Prostate gland (tissue), 2 donors: ENCODE measurements at regions not wholly inside any gene's neighbourhood (a gene's known extent, or its start where the extent isn't known, plus 50 kb on each side); places are given as distances from the start of the nearest gene placed in this dataset.

Source experiments
- DNase-seq: peaks from one replicate; pipeline ENCODE4 v3.0.0-alpha.2; 2019; ENCODE audit warnings: low spot score
- H3K27ac ChIP-seq, 2 donors: fragments of 200-600 bp; sonication (generic); 2 replicates each; pipeline ENCODE4 v1.5.1; 2017 to 2019
- H3K27me3 ChIP-seq: fragments of 200-600 bp; sonication (generic); replicated peaks from 2 replicates; pipeline ENCODE4 v1.5.1; 2019; ENCODE audit not compliant: insufficient read depth
- H3K36me3 ChIP-seq, 2 donors: fragments of 200-600 bp; sonication (generic); 1 replicate in 1 of 2; 2 replicates in 1 of 2; pipeline versions ENCODE4 v1.5.1 to v1.8.1; 2017 to 2019
- H3K4me1 ChIP-seq: fragments of 200-600 bp; sonication (generic); replicated peaks from 2 replicates; pipeline ENCODE4 v1.5.1; 2019
- H3K4me3 ChIP-seq, 2 donors: fragments of 200-600 bp; sonication (generic); 2 replicates each; pipeline ENCODE4 v1.5.1; 2017 to 2019
- H3K9me3 ChIP-seq: fragments of 200-600 bp; sonication (generic); 2 replicates; pipeline ENCODE4 v1.5.1; 2017
- POLR2A ChIP-seq: fragments of 450-650 bp; IDR thresholded peaks from one replicate; pipeline ENCODE4 v1.6.1; 2016; ENCODE audit warnings: antibody characterized with exemption, mild to moderate bottlenecking
- POLR2AphosphoS5 ChIP-seq: sonication (generic); formaldehyde crosslinking; IDR thresholded peaks from one replicate; pipeline ENCODE4 v1.6.1; 2017; ENCODE audit warnings: antibody characterized with exemption
- WGBS: methylation state at CpG from one replicate; pipeline ENCODE4 v1.1.5; 2018; 5-methylcytosine and 5-hydroxymethylcytosine counted together
- intact Hi-C: fragments of 100-400 bp; cut with DNase I; formaldehyde crosslinking; loops from one replicate; pipeline ENCODE4 v1.14.2; 2022
- TF ChIP-seq, protein P1 (sequence below), 4 experiments: fragments of 200-600 bp in 2 of 4; fragments of 450-650 bp in 2 of 4; sonication (generic) in 2 of 4; IDR thresholded peaks; 1 replicate in 3 of 4; 2 replicates in 1 of 4; pipeline ENCODE4 v1.5.1; 2016 to 2019; ENCODE audit warnings: antibody characterized with exemption in 4 of 4, mild to moderate bottlenecking in 2 of 4, moderate library complexity in 2 of 4

DNA sequence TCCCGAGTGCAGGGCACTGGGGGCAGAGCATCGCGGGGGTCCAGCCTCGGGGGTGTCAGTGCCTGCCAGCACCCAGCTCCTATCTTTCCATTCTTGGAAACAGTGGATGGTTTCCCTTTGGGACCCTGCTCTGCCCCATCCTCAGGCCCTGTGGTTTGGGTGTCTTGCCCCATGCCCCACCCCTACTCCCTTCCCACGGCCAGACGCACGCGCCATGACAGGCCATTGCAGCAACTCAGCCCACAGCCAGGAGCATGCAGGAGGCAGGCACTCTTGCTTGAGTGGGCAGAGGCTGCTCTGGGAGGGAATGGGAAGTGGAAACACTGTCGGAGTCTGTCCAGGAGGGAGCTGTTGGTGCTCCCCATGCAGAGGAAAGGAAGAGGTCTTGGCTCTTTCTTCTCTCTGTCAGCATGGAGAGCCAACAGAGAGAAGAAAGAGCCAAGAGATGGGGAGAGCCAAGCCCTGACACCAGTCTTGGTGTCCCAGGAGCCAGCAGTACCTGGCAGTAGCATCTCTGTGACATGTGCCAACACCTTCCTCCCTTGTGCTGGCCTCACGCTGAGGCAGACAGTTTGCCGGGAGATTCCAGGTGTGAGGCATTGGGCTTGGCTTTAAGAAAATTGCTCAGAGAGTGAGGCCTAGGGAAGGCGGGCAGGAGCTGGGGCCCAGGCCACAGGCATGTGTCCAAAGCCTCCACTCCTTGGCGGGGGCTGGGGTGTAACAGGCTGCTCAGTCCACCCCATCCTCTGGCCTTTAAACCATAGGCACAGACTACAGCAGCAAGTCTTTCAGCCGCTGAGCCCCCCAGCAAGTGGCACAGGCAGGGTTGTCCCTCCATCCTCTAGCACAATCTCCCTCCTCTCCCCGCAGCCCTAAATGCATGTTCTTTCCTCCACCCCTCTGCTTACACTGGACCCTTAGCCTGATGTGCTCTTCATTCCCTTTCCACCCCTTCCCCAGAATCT is 86.7 kb upstream of the UQCRFS1 start:
- no peak for DNase-seq
- no peak for TF ChIP-seq POLR2A
- TF ChIP-seq, protein P1, sequence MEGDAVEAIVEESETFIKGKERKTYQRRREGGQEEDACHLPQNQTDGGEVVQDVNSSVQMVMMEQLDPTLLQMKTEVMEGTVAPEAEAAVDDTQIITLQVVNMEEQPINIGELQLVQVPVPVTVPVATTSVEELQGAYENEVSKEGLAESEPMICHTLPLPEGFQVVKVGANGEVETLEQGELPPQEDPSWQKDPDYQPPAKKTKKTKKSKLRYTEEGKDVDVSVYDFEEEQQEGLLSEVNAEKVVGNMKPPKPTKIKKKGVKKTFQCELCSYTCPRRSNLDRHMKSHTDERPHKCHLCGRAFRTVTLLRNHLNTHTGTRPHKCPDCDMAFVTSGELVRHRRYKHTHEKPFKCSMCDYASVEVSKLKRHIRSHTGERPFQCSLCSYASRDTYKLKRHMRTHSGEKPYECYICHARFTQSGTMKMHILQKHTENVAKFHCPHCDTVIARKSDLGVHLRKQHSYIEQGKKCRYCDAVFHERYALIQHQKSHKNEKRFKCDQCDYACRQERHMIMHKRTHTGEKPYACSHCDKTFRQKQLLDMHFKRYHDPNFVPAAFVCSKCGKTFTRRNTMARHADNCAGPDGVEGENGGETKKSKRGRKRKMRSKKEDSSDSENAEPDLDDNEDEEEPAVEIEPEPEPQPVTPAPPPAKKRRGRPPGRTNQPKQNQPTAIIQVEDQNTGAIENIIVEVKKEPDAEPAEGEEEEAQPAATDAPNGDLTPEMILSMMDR (IDR thresholded peaks at IDR 0.05): no peak
- TF ChIP-seq POLR2AphosphoS5: no peak
- H3K27me3 ChIP-seq: no peaks in the 10 kb centered on the region
- H3K9me3 ChIP-seq: no peaks in the 10 kb centered on the region
- no peak overlapping the region for H3K4me3 ChIP-seq
- 63% methylated on average over 15 of the region's 15 CpGs for WGBS
- H3K27ac ChIP-seq: no peak overlapping the region
- no peaks in the 10 kb centered on the region for H3K4me1 ChIP-seq
- intact Hi-C loops: no loop called here
- H3K36me3 ChIP-seq: no peaks in the 10 kb centered on the region

DNA sequence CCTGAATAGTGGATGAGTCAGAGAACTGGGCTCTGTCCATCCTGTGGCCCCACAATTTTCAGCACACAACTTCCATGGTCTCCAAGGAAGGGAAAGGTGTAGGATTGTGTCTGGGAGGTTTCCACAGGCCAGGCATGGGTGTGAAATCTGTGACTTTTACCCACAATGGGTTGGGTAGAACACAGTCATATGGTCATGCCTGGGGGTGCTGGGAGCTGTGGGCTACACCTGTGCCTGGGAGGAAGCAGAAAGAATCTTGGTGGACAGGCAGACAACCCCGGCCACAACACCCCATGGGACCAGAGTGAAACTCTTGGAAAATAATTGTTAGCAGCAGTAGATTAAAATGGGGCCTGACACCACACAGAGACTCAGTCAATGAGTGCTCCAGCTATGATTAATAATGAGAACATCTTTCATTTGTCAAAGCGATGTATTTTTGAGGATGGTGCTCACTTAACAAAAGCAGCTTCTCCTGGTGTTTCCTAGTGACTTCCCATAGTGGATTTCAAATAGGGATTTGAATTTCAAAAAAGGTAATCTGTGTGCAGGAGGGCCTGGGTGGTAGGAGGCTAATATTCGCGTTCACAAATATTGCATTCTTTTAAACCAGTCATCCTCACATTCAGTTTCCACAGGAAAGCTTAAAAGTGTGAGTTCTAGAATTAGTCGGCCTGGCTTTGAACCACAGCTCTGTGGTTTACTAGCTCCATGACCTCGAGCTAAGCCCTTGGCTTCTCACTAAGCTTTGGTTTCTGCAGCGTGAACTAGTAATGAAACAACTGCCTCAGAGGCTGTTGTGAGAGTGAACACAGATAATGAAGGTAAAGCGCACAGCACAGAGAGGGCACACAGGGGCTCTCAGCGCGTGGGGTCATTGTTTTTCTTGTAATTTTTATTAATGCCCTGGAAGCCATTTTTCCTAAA is 89.3 kb upstream of the UQCRFS1 start:
- Histone ChIP-seq H3K36me3 (no peaks in the 10 kb centered on the region), H3K27me3 (no peaks in the 10 kb centered on the region), H3K4me1 (no peaks in the 10 kb centered on the region), H3K4me3 (no peak overlapping the region), H3K9me3 (no peaks in the 10 kb centered on the region), H3K27ac (no peak overlapping the region)
- DNase-seq: no peak
- WGBS: 90% methylated on average over 10 of the region's 10 CpGs
- TF ChIP-seq POLR2AphosphoS5 (no peak), POLR2A (no peak)
- TF ChIP-seq, protein P1 (IDR thresholded peaks at IDR 0.05): no peak
- intact Hi-C loops: no loop called here

DNA sequence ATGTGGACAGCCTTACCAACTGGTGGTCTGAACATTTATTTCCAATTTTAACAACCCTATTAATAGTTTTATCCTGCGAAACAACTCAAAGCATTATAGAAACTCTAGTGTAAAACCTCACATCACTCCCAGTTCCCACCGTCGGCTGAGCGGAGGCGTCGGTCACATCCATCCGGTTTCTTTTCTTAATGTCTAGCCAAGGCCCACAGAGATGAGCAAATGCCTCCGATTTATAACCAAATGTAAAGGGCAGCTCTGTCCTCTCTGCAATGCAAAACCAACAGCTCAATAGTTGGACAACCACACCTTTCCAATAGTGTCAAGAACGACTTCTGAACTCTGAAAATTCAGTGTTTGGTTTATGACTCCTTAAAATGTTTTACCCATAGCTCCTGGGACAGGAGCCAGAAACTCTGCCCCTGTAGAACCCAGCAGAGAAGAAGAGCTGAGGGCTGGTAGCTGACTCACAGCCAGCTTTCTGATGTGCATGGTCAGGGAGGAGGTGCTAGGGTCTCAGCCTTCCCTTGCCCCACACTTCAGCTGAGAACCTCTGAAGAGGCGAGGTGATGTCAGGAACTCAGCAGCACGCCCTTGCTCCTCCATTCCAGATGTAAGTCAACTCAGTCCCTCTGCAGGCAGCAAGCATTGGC is 90.2 kb upstream of the UQCRFS1 start:
- Histone ChIP-seq H3K27ac (no peak overlapping the region), H3K9me3 (no peaks in the 10 kb centered on the region), H3K4me1 (no peaks in the 10 kb centered on the region), H3K27me3 (no peaks in the 10 kb centered on the region), H3K36me3 (no peaks in the 10 kb centered on the region), H3K4me3 (no peak overlapping the region)
- DNase-seq: no peak
- TF ChIP-seq, protein P1 (IDR thresholded peaks at IDR 0.05): no peak
- TF ChIP-seq POLR2A (no peak), POLR2AphosphoS5 (no peak)
- intact Hi-C loops: no loop called here
- WGBS: 85% methylated on average over 11 of the region's 11 CpGs

DNA sequence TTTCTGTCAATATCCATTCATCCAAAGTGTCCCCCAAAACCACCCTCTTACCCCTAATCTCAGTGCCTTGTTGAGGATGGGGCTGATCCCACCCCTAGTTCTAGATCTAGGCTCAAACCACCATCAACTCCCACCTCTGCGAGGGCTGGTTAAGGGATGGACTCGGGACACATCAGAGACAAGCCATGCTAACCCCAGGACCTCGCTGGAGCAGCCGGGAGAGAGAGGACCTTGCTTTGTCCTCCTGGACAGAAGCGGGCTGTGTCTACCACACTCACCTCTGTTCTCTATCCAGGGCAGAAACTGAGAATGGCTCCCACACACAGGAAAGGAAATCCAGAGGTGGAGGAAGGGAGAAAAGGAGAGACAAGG is 90.8 kb upstream of the UQCRFS1 start:
- Histone ChIP-seq H3K27ac (no peak overlapping the region), H3K27me3 (no peaks in the 10 kb centered on the region), H3K4me3 (no peak overlapping the region), H3K4me1 (no peaks in the 10 kb centered on the region), H3K36me3 (no peaks in the 10 kb centered on the region), H3K9me3 (no peaks in the 10 kb centered on the region)
- TF ChIP-seq, protein P1 (IDR thresholded peaks at IDR 0.05): no peak
- no peak for TF ChIP-seq POLR2A
- no peak for TF ChIP-seq POLR2AphosphoS5
- intact Hi-C loops: no loop called here
- WGBS: 86% methylated on average over 5 of the region's 5 CpGs
- DNase-seq: no peak
